Transverse colon (tissue), 1 donor: ENCODE measurements at regions not wholly inside any gene's neighbourhood (a gene's known extent, or its start where the extent isn't known, plus 50 kb on each side); places are given as distances from the start of the nearest gene placed in this dataset.

Experiments used
- EP300 ChIP-seq: sonication (generic); formaldehyde crosslinking; IDR thresholded peaks from one replicate; pipeline ENCODE4 v1.6.1; 2017; ENCODE audit warnings: antibody characterized with exemption, low read depth
- POLR2A ChIP-seq: fragments of 450-650 bp; IDR thresholded peaks from one replicate; pipeline ENCODE4 v1.6.1; 2016; ENCODE audit warnings: antibody characterized with exemption, mild to moderate bottlenecking, moderate library complexity

DNA sequence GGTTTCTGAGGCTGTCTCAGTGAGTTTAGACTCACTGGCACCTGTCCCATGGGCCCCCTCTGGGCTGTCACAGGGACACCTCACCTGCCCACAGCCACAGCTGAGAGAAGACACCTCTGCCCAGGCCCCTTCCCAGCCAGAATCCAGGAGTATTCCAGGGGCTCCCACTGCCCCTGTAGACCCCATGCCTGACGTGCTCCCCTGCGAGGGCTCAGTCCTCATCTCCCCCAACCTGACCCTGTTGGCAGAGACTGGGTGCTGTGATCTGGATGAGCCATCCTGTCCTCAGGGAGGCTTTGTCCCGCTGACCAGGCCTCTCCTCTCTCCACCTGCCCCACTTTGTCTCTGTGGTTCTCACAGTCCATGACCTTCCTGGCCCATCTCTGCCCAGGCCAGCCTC, 89.4 kb downstream of the DHRS2 start:
- TF ChIP-seq EP300 (no peak), POLR2A (no peak)
